Keratinocyte (primary cell): ENCODE measurements at regions not wholly inside any gene's neighbourhood (a gene's known extent, or its start where the extent isn't known, plus 50 kb on each side); places are given as distances from the start of the nearest gene placed in this dataset.

Source experiments
- CTCF ChIP-seq, 3 experiments: IDR thresholded peaks in 1 of 3; conservative IDR thresholded peaks in 1 of 3; optimal IDR thresholded peaks in 1 of 3; 2 replicates in 2 of 3; 3 replicates in 1 of 3; pipeline versions ENCODE3 to v1.5.1; 2011; ENCODE audit warnings: low read length in 3 of 3, mild to moderate bottlenecking in 3 of 3, moderate library complexity in 2 of 3, control low read depth in 1 of 3, inconsistent platforms in 1 of 3; ENCODE audit not compliant: insufficient read depth in 2 of 3; ENCODE audit errors: extremely low read depth in 1 of 3
- EZH2 ChIP-seq: IDR thresholded peaks from one replicate; pipeline ENCODE4 v1.6.1; 2012; ENCODE audit warnings: inconsistent platforms, mild to moderate bottlenecking, low read length, moderate library complexity

- no peak for TF ChIP-seq CTCF (optimal IDR thresholded peaks at IDR 0.05 in 1 of 3, IDR thresholded peaks at IDR 0.05 in 1 of 3, conservative IDR thresholded peaks at IDR 0.05 in 1 of 3; ENCODE audit: extremely low read depth in 1 of 3, insufficient read depth in 2 of 3, low read length in 3 of 3)
- TF ChIP-seq EZH2, result no peak
Measured at GRCh38 chr4:72924814-72925213, 144.7 kb downstream of the COX18 start.
